ENCODE measurements at regions not wholly inside any gene's neighbourhood (a gene's known extent, or its start where the extent isn't known, plus 50 kb on each side); places are given as distances from the start of the nearest gene placed in this dataset.

DNA sequence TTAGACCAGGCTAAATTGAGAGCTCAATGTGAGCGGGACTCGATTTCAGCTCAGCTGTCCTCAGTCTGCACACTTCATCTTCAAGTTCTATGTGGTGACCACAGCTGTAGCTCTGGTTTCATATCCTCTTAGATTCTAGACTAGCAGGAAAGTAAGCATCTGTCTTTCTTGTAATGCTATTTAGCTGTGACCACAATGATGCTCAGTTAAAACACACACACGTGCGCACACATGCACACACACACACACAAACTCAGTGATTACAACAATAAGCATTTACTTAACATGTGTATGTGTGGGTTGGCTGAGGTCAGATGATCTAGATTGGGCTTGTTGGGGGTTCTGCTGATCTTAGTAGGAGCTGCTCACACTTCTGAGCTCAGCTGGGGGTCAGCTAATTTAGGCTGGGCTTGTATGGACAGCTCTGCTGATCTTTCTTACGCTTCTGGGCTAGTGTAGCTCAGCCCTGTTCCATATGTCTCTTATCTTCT is 82.5 kb downstream of the ZNF365 start:
- no peaks in the 10 kb centered on the region for H3K9me3 ChIP-seq (ENCODE audit: control extremely low read depth in 1 of 3, control insufficient read depth in 2 of 3, insufficient read depth in 1 of 3, low read length in 2 of 3)
- ATAC-seq (ENCODE audit: low read depth) (peak; percentile 93), DNase-seq (peak; percentile 85)
- 33% methylated on average over 1 of the region's 5 CpGs for WGBS (ENCODE audit: insufficient coverage)
- H2AFZ ChIP-seq (ENCODE audit: insufficient read depth, low read depth, low read length, poor library complexity, severe bottlenecking), result no peak overlapping the region
- peak overlapping the region; percentile 86 for H3K27ac Mint-ChIP-seq
- H3K27me3 ChIP-seq (replicated peaks in 1 of 4; ENCODE audit: control extremely low read depth in 1 of 4, control insufficient read depth in 3 of 4, insufficient read depth in 4 of 4, low read length in 3 of 4), result no peaks in the 10 kb centered on the region
- no peak for TF ChIP-seq EZH2 (IDR thresholded peaks at IDR 0.05; ENCODE audit: borderline replicate concordance, insufficient read depth, low read depth, low read length, poor library complexity, severe bottlenecking)
- TF ChIP-seq, protein P1, sequence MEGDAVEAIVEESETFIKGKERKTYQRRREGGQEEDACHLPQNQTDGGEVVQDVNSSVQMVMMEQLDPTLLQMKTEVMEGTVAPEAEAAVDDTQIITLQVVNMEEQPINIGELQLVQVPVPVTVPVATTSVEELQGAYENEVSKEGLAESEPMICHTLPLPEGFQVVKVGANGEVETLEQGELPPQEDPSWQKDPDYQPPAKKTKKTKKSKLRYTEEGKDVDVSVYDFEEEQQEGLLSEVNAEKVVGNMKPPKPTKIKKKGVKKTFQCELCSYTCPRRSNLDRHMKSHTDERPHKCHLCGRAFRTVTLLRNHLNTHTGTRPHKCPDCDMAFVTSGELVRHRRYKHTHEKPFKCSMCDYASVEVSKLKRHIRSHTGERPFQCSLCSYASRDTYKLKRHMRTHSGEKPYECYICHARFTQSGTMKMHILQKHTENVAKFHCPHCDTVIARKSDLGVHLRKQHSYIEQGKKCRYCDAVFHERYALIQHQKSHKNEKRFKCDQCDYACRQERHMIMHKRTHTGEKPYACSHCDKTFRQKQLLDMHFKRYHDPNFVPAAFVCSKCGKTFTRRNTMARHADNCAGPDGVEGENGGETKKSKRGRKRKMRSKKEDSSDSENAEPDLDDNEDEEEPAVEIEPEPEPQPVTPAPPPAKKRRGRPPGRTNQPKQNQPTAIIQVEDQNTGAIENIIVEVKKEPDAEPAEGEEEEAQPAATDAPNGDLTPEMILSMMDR (IDR thresholded peaks at IDR 0.05), result no peak
- H3K27ac ChIP-seq (ENCODE audit: low read length in 2 of 2), result peak overlapping the region in 1 of 2 donors; percentile 1
- no peak overlapping the region for H3K9ac ChIP-seq (ENCODE audit: low read length)
- H3K4me2 ChIP-seq (replicated peaks; ENCODE audit: low read depth, low read length, poor library complexity, severe bottlenecking), result peak overlapping the region; percentile 51
- H3K9me3 Mint-ChIP-seq (ENCODE audit: insufficient read depth), result no peaks in the 10 kb centered on the region
- peaks cover 34% of the 10 kb centered on the region for H3K4me1 Mint-ChIP-seq
- H4K20me1 ChIP-seq (ENCODE audit: control insufficient read depth, insufficient read depth, low read length, poor library complexity, severe bottlenecking), result no peaks in the 10 kb centered on the region
- peaks cover 30 to 33% of the 10 kb centered on the region in 2 donors for H3K4me1 ChIP-seq (ENCODE audit: control insufficient read depth in 2 of 2, insufficient read depth in 2 of 2, low read length in 2 of 2)
- intact Hi-C loops (cut with micrococcal nuclease), result loop anchor here (1.0 to 5.0 kb wide), 6 partner anchors 20 to 677 kb away; partner anchors contain the start of genes EGR2 and NRBF2
- no peaks in the 10 kb centered on the region for H3K27me3 Mint-ChIP-seq
- H3K36me3 ChIP-seq (replicated peaks in 1 of 2; ENCODE audit: control extremely low read depth in 1 of 2, control insufficient read depth in 1 of 2, extremely low read depth in 1 of 2, insufficient read depth in 2 of 2, low read length in 1 of 2), result no peaks in the 10 kb centered on the region
- POLR2A ChIA-PET, result interaction anchor here (1.0 to 1.4 kb wide), 3 partner anchors 9 to 106 kb away, joined by 3 to 8 read pairs (median 3); no protein-coding TSS in a partner anchor
- H3K79me2 ChIP-seq (ENCODE audit: control insufficient read depth, insufficient read depth, low read length), result no peaks in the 10 kb centered on the region
- CTCF ChIA-PET, result interaction anchor here (0.7 to 8.2 kb wide), 10 partner anchors 9 to 701 kb away, joined by 3 to 81 read pairs (median 4); partner anchors contain the start of gene EGR2
- peak overlapping the region; percentile 63 for H3K4me3 Mint-ChIP-seq
- H3K4me3 ChIP-seq (ENCODE audit: control extremely low read depth in 1 of 5, extremely low read depth in 1 of 5, insufficient read depth in 1 of 5, low read depth in 2 of 5, low read length in 4 of 5), result no peak overlapping the region

DNA sequence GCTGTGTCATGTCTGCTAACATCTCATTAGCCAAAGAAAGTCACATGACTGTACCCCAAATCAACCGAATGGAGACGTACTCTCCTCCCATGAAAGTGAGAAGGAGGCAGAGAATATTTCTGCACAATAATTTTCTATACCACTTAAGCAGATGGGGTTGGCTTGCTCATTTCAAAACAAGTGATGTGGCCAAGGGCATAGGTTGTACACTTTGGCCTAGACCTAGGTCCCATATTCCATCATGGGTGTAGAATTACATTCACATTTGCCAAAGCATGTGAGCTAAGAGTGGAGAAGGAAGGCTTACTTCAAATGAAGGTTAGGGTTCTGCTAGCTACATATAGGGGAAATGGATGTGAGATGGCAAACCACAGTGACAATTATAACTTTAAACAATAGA is 83.0 kb downstream of the ZNF365 start:
- intact Hi-C loops (cut with micrococcal nuclease), result loop anchor here (2.0 to 5.0 kb wide), 5 partner anchors 20 to 360 kb away; partner anchors contain the start of gene EGR2
- Histone ChIP-seq H2AFZ (ENCODE audit: insufficient read depth, low read depth, low read length, poor library complexity, severe bottlenecking) (no peak overlapping the region), H3K4me2 (replicated peaks; ENCODE audit: low read depth, low read length, poor library complexity, severe bottlenecking) (peak overlapping the region; percentile 48), H3K9me3 (ENCODE audit: control extremely low read depth in 1 of 3, control insufficient read depth in 2 of 3, insufficient read depth in 1 of 3, low read length in 2 of 3) (no peaks in the 10 kb centered on the region), H3K27ac (ENCODE audit: low read length in 2 of 2) (peak overlapping the region in 1 of 2 donors; percentile 1), H3K4me3 (ENCODE audit: control extremely low read depth in 1 of 5, extremely low read depth in 1 of 5, insufficient read depth in 1 of 5, low read depth in 2 of 5, low read length in 4 of 5) (peak overlapping the region in 1 of 5 experiments; percentile 12), H4K20me1 (ENCODE audit: control insufficient read depth, insufficient read depth, low read length, poor library complexity, severe bottlenecking) (no peaks in the 10 kb centered on the region), H3K9ac (ENCODE audit: low read length) (no peak overlapping the region), H3K36me3 (replicated peaks in 1 of 2; ENCODE audit: control extremely low read depth in 1 of 2, control insufficient read depth in 1 of 2, extremely low read depth in 1 of 2, insufficient read depth in 2 of 2, low read length in 1 of 2) (no peaks in the 10 kb centered on the region), H3K4me1 (ENCODE audit: control insufficient read depth in 2 of 2, insufficient read depth in 2 of 2, low read length in 2 of 2) (peaks cover 27 to 28% of the 10 kb centered on the region in 2 donors), H3K79me2 (ENCODE audit: control insufficient read depth, insufficient read depth, low read length) (no peaks in the 10 kb centered on the region), H3K27me3 (replicated peaks in 1 of 4; ENCODE audit: control extremely low read depth in 1 of 4, control insufficient read depth in 3 of 4, insufficient read depth in 4 of 4, low read length in 3 of 4) (no peaks in the 10 kb centered on the region)
- WGBS (ENCODE audit: insufficient coverage), result no CpG with 5 or more reads among the region's 2 CpGs
- no peaks in the 10 kb centered on the region for H3K27me3 Mint-ChIP-seq
- POLR2A ChIA-PET, result interaction anchor here (1.0 to 1.4 kb wide), 3 partner anchors 10 to 106 kb away, joined by 3 to 8 read pairs (median 3); no protein-coding TSS in a partner anchor
- H3K9me3 Mint-ChIP-seq (ENCODE audit: insufficient read depth), result no peaks in the 10 kb centered on the region
- H3K4me3 Mint-ChIP-seq, result peak overlapping the region; percentile 63
- ATAC-seq (ENCODE audit: low read depth) (no peak), DNase-seq (no peak)
- TF ChIP-seq EZH2 (IDR thresholded peaks at IDR 0.05; ENCODE audit: borderline replicate concordance, insufficient read depth, low read depth, low read length, poor library complexity, severe bottlenecking), result no peak
- TF ChIP-seq, protein P1 (IDR thresholded peaks at IDR 0.05), result no peak
- peaks cover 30% of the 10 kb centered on the region for H3K4me1 Mint-ChIP-seq
- H3K27ac Mint-ChIP-seq, result peak overlapping the region; percentile 86
- CTCF ChIA-PET, result interaction anchor here (0.7 to 8.2 kb wide), 8 partner anchors 10 to 700 kb away, joined by 3 to 81 read pairs (median 6); no protein-coding TSS in a partner anchor
